Neuronal stem cell (in vitro differentiated cells): ENCODE measurements at regions not wholly inside any gene's neighbourhood (a gene's known extent, or its start where the extent isn't known, plus 50 kb on each side); places are given as distances from the start of the nearest gene placed in this dataset.
"Not testable (repeated sequence)": the region's sequence is repeated elsewhere in the genome, so short reads cannot be mapped to it uniquely, and the experiment has no call there.

Experiments
- DNase-seq: peaks from one replicate; pipeline ENCODE4 v3.0.0-alpha.2; 2013; ENCODE audit warnings: low spot score
- H2AFZ ChIP-seq: one replicate; pipeline ENCODE4 v1.6.1; 2013; ENCODE audit warnings: mild to moderate bottlenecking, low read length, inconsistent platforms
- H2AK5ac ChIP-seq: 2 replicates; pipeline ENCODE4 v1.6.1; 2013; ENCODE audit warnings: low read depth, mild to moderate bottlenecking, inconsistent platforms, low read length, moderate library complexity, mixed read lengths
- H2BK120ac ChIP-seq: 2 replicates; pipeline ENCODE4 v1.6.1; 2013; ENCODE audit warnings: low read depth, mild to moderate bottlenecking, inconsistent platforms, low read length, moderate library complexity, mixed read lengths
- H2BK12ac ChIP-seq: one replicate; pipeline ENCODE4 v1.6.1; 2013; ENCODE audit warnings: low read length, inconsistent platforms
- H2BK15ac ChIP-seq: 2 replicates; pipeline ENCODE4 v1.6.1; 2013; ENCODE audit warnings: mild to moderate bottlenecking, low read length, inconsistent platforms, mixed read lengths
- H2BK5ac ChIP-seq: one replicate; pipeline ENCODE4 v1.6.1; 2013; ENCODE audit warnings: inconsistent platforms, mild to moderate bottlenecking, low read length, moderate library complexity
- H3K14ac ChIP-seq: one replicate; pipeline ENCODE4 v1.6.1; 2013; ENCODE audit warnings: low read length, inconsistent platforms
- H3K18ac ChIP-seq: 2 replicates; pipeline ENCODE4 v1.6.1; 2013; ENCODE audit warnings: low read length, inconsistent platforms
- H3K23ac ChIP-seq: 2 replicates; pipeline ENCODE4 v1.6.1; 2013; ENCODE audit warnings: low read depth, mild to moderate bottlenecking, mixed read lengths, low read length, inconsistent platforms; ENCODE audit not compliant: poor library complexity
- H3K27ac ChIP-seq: replicated peaks from 3 replicates; pipeline ENCODE4 v1.5.1; 2013; ENCODE audit warnings: low read length, inconsistent platforms
- H3K27me3 ChIP-seq, 3 experiments: 2 replicates each; pipeline ENCODE4 v1.6.1; 2013; ENCODE audit warnings: low read length in 3 of 3, mild to moderate bottlenecking in 2 of 3, inconsistent platforms in 1 of 3, low read depth in 1 of 3, mixed read lengths in 1 of 3, moderate library complexity in 1 of 3; ENCODE audit not compliant: control insufficient read depth in 3 of 3, insufficient read depth in 3 of 3
- H3K36me3 ChIP-seq, 2 donors: replicated peaks in 1 of 2; 2 replicates each; pipeline ENCODE4 v1.6.1; 2013; ENCODE audit warnings: low read length in 2 of 2; ENCODE audit not compliant: control insufficient read depth in 2 of 2, insufficient read depth in 2 of 2
- H3K4ac ChIP-seq: 2 replicates; pipeline ENCODE4 v1.6.1; 2013; ENCODE audit warnings: inconsistent platforms, mild to moderate bottlenecking, low read length, moderate library complexity
- H3K4me1 ChIP-seq, 2 donors: 1 replicate in 1 of 2; 2 replicates in 1 of 2; pipeline ENCODE4 v1.6.1; 2013; ENCODE audit warnings: low read length in 2 of 2, low read depth in 1 of 2; ENCODE audit not compliant: control insufficient read depth in 2 of 2, insufficient read depth in 1 of 2
- H3K4me2 ChIP-seq: one replicate; pipeline ENCODE4 v1.6.1; 2013; ENCODE audit warnings: mild to moderate bottlenecking, low read length, inconsistent platforms; ENCODE audit not compliant: insufficient read depth, poor library complexity, severe bottlenecking
- H3K4me3 ChIP-seq, 2 donors: 2 replicates each; pipeline ENCODE4 v1.5.1; 2013; ENCODE audit warnings: low read length in 2 of 2, mild to moderate bottlenecking in 2 of 2, inconsistent platforms in 1 of 2, moderate library complexity in 1 of 2
- H3K79me1 ChIP-seq: one replicate; pipeline ENCODE4 v1.6.1; 2013; ENCODE audit warnings: low read depth, mild to moderate bottlenecking, inconsistent platforms, low read length, moderate library complexity
- H3K9ac ChIP-seq: one replicate; pipeline ENCODE4 v1.6.1; 2013; ENCODE audit warnings: mild to moderate bottlenecking, low read depth, low read length, inconsistent platforms; ENCODE audit not compliant: poor library complexity
- H3K9me3 ChIP-seq, 2 donors: replicated peaks in 1 of 2; 2 replicates each; pipeline versions ENCODE3 to v1.6.1; 2013; ENCODE audit warnings: low read length in 2 of 2, mild to moderate bottlenecking in 2 of 2, inconsistent platforms in 1 of 2, low read depth in 1 of 2, mixed read lengths in 1 of 2, moderate library complexity in 1 of 2; ENCODE audit not compliant: control insufficient read depth in 2 of 2, insufficient read depth in 1 of 2
- H4K8ac ChIP-seq: one replicate; pipeline ENCODE4 v1.6.1; 2013; ENCODE audit warnings: low read depth, mild to moderate bottlenecking, inconsistent platforms, low read length, moderate library complexity
- H4K91ac ChIP-seq: one replicate; pipeline ENCODE4 v1.6.1; 2013; ENCODE audit warnings: low read length, low read depth, mild to moderate bottlenecking, inconsistent platforms; ENCODE audit not compliant: poor library complexity
- WGBS, 2 donors: extraction: QIAGEN DNeasy Blood & Tissue Kit; methylation state at CpG; one replicate each; pipeline ENCODE4 v1.1.7; 2013; ENCODE audit warnings: missing lambda C conversion rate in 2 of 2, mixed read lengths in 1 of 2; ENCODE audit not compliant: insufficient read length in 2 of 2, insufficient replicate concordance in 1 of 2; ENCODE audit errors: extremely low coverage in 2 of 2; 5-methylcytosine and 5-hydroxymethylcytosine counted together

GRCh38 chr16:72588551-72588950, 416.6 kb upstream of the PMFBP1 start:
- no peaks in the 10 kb centered on the region for H3K27me3 ChIP-seq
- WGBS, 2 donors: no CpG with 5 or more reads among the region's 2 CpGs

GRCh38 chr16:72578061-72578460, 406.1 kb upstream of the PMFBP1 start:
- H3K9me3 ChIP-seq, H3K4me2 ChIP-seq, H3K27ac ChIP-seq, H3K27me3 ChIP-seq, H3K14ac ChIP-seq, H2BK15ac ChIP-seq, H2AK5ac ChIP-seq, H3K79me1 ChIP-seq, H3K23ac ChIP-seq, H2AFZ ChIP-seq, H3K4ac ChIP-seq, H4K8ac ChIP-seq, H4K91ac ChIP-seq, H3K9ac ChIP-seq, H3K4me3 ChIP-seq, H2BK5ac ChIP-seq, H2BK120ac ChIP-seq, H2BK12ac ChIP-seq, H3K4me1 ChIP-seq, DNase-seq, H3K36me3 ChIP-seq, H3K18ac ChIP-seq: not testable (repeated sequence)
- WGBS, 2 donors: no CpG with 5 or more reads among the region's 9 CpGs

More at GRCh38 chr16:72588551-72588950, 416.6 kb upstream of the PMFBP1 start:
- Histone ChIP-seq H4K91ac (no peak overlapping the region), H3K9ac (no peak overlapping the region), H3K4ac (no peak overlapping the region), H2BK15ac (no peak overlapping the region), H4K8ac (no peak overlapping the region), H2BK120ac (no peak overlapping the region), H3K23ac (no peak overlapping the region), H2AK5ac (no peak overlapping the region), H3K4me3 (no peak overlapping the region), H3K4me2 (no peak overlapping the region), H2BK5ac (no peak overlapping the region), H3K4me1 (peaks cover 0 to 3% of the 10 kb centered on the region in 2 donors), H3K36me3 (no peaks in the 10 kb centered on the region), H2BK12ac (no peak overlapping the region), H3K27ac (no peak overlapping the region), H3K9me3 (no peaks in the 10 kb centered on the region), H2AFZ (no peak overlapping the region), H3K18ac (no peak overlapping the region), H3K14ac (no peak overlapping the region), H3K79me1 (no peaks in the 10 kb centered on the region)
- no peak for DNase-seq

GRCh38 chr16:72576189-72576588, 404.2 kb upstream of the PMFBP1 start:
- Histone ChIP-seq H3K4me1 (no peaks in the 10 kb centered on the region), H3K36me3 (no peaks in the 10 kb centered on the region), H3K4ac (no peak overlapping the region), H2AFZ (no peak overlapping the region), H4K8ac (no peak overlapping the region), H2BK5ac (no peak overlapping the region), H3K9me3 (no peaks in the 10 kb centered on the region), H3K18ac (no peak overlapping the region), H3K27ac (no peak overlapping the region), H3K14ac (no peak overlapping the region), H2AK5ac (no peak overlapping the region), H3K23ac (no peak overlapping the region), H3K4me3 (no peak overlapping the region), H3K9ac (no peak overlapping the region), H4K91ac (no peak overlapping the region), H3K79me1 (no peaks in the 10 kb centered on the region), H3K4me2 (no peak overlapping the region), H2BK120ac (no peak overlapping the region), H2BK15ac (no peak overlapping the region), H2BK12ac (no peak overlapping the region), H3K27me3 (no peaks in the 10 kb centered on the region)
- 100% methylated on average over 2 of the region's 3 CpGs; no CpG with 5 or more reads in 1 of the 2 donors for WGBS, 2 donors
- no peak for DNase-seq

- no peak overlapping the region for H2AFZ ChIP-seq
- H3K27ac ChIP-seq: no peak overlapping the region
- H3K4me2 ChIP-seq: no peak overlapping the region
- H3K79me1 ChIP-seq: no peaks in the 10 kb centered on the region
- no peak overlapping the region for H2BK12ac ChIP-seq
- H2BK120ac ChIP-seq: no peak overlapping the region
- H3K36me3 ChIP-seq: no peaks in the 10 kb centered on the region
- no peak overlapping the region for H2BK15ac ChIP-seq
- no peak overlapping the region for H3K4me3 ChIP-seq
- no peak overlapping the region for H3K23ac ChIP-seq
- no peak overlapping the region for H3K9ac ChIP-seq
- no peaks in the 10 kb centered on the region for H3K27me3 ChIP-seq
- H3K18ac ChIP-seq: no peak overlapping the region
- no peaks in the 10 kb centered on the region for H3K4me1 ChIP-seq
- H4K8ac ChIP-seq: no peak overlapping the region
- no peak overlapping the region for H3K4ac ChIP-seq
- no peak for DNase-seq
- H3K9me3 ChIP-seq: peaks cover 0 to 2% of the 10 kb centered on the region in 2 donors
- no peak overlapping the region for H2BK5ac ChIP-seq
- no peak overlapping the region for H2AK5ac ChIP-seq
- H3K14ac ChIP-seq: no peak overlapping the region
- WGBS, 2 donors: no CpG with 5 or more reads among the region's 7 CpGs
- no peak overlapping the region for H4K91ac ChIP-seq
These were observed 397.7 kb upstream of the PMFBP1 start for GRCh38 chr16:72569677-72570076.
